Osteoblast (primary cell): ENCODE measurements at regions not wholly inside any gene's neighbourhood (a gene's known extent, or its start where the extent isn't known, plus 50 kb on each side); places are given as distances from the start of the nearest gene placed in this dataset.
"Not testable (repeated sequence)": the region's sequence is repeated elsewhere in the genome, so short reads cannot be mapped to it uniquely, and the experiment has no call there.

Source experiments
- DNase-seq: peaks from one replicate; pipeline ENCODE4 v3.0.0; 2011; ENCODE audit warnings: low spot score, mixed read lengths; ENCODE audit not compliant: insufficient read length; ENCODE audit errors: missing footprints
- H2AFZ ChIP-seq: 2 replicates; pipeline ENCODE4 v1.6.0; 2011; ENCODE audit warnings: mild to moderate bottlenecking, low read length
- H3K27ac ChIP-seq: 2 replicates; pipeline ENCODE4 v1.5.1; 2011; ENCODE audit warnings: mild to moderate bottlenecking, low read depth, low read length, moderate library complexity
- H3K27me3 ChIP-seq: 2 replicates; pipeline ENCODE4 v1.6.0; 2012; ENCODE audit warnings: mild to moderate bottlenecking, control low read depth, inconsistent platforms, low read length, moderate library complexity; ENCODE audit not compliant: insufficient read depth
- H3K36me3 ChIP-seq: 2 replicates; pipeline ENCODE4 v1.5.1; 2011; ENCODE audit warnings: mild to moderate bottlenecking, low read length, control low read depth, moderate library complexity; ENCODE audit not compliant: insufficient read depth
- H3K4me1 ChIP-seq: 2 replicates; pipeline ENCODE4 v1.5.1; 2011; ENCODE audit warnings: mild to moderate bottlenecking, low read length, control low read depth, moderate library complexity; ENCODE audit not compliant: insufficient read depth
- H3K4me2 ChIP-seq: 2 replicates; pipeline ENCODE4 v1.6.0; 2011; ENCODE audit warnings: mild to moderate bottlenecking, low read length; ENCODE audit not compliant: insufficient read depth
- H3K4me3 ChIP-seq: fragments of 200-600 bp; sonication (generic); 3 replicates; pipeline ENCODE4 v1.5.1; 2012; ENCODE audit warnings: mild to moderate bottlenecking, low read length, inconsistent platforms; ENCODE audit not compliant: insufficient read depth
- H3K79me2 ChIP-seq: 2 replicates; pipeline ENCODE4 v1.6.0; 2012; ENCODE audit warnings: mild to moderate bottlenecking, low read length, control low read depth, inconsistent platforms; ENCODE audit not compliant: insufficient read depth
- H3K9me3 ChIP-seq: 2 replicates; pipeline ENCODE4 v1.5.1; 2011; ENCODE audit warnings: low read depth, low read length, control low read depth
- H4K20me1 ChIP-seq: 2 replicates; pipeline ENCODE4 v1.6.0; 2012; ENCODE audit warnings: mild to moderate bottlenecking, low read length, control low read depth; ENCODE audit not compliant: insufficient read depth
- CTCF ChIP-seq: IDR thresholded peaks from 2 replicates; pipeline ENCODE4 v1.5.1; 2011; ENCODE audit warnings: mild to moderate bottlenecking, low read depth, low read length, moderate library complexity; ENCODE audit errors: extremely low read depth

- Histone ChIP-seq H3K36me3 (no peaks in the 10 kb centered on the region), H4K20me1 (no peaks in the 10 kb centered on the region), H2AFZ (no peak overlapping the region), H3K27me3 (no peaks in the 10 kb centered on the region), H3K27ac (no peak overlapping the region), H3K4me1 (no peaks in the 10 kb centered on the region), H3K4me3 (no peak overlapping the region), H3K79me2 (no peaks in the 10 kb centered on the region), H3K4me2 (no peak overlapping the region), H3K9me3 (no peaks in the 10 kb centered on the region)
- TF ChIP-seq CTCF = no peak
- no peak for DNase-seq
Observed at GRCh38 chr7:20543500-20543899, 72.0 kb upstream of the ABCB5 start.

- Histone ChIP-seq H3K9me3 (no peaks in the 10 kb centered on the region), H3K27me3 (no peaks in the 10 kb centered on the region), H4K20me1 (no peaks in the 10 kb centered on the region), H3K27ac (no peak overlapping the region), H3K4me3 (no peak overlapping the region), H3K4me2 (no peak overlapping the region), H3K4me1 (no peaks in the 10 kb centered on the region), H3K36me3 (no peaks in the 10 kb centered on the region), H3K79me2 (no peaks in the 10 kb centered on the region), H2AFZ (no peak overlapping the region)
- TF ChIP-seq CTCF = no peak
- peak; percentile 3 for DNase-seq
Observed at GRCh38 chr7:20545016-20545415, 70.5 kb upstream of the ABCB5 start.

GRCh38 chr7:20546958-20547357, 68.5 kb upstream of the ABCB5 start:
- H3K9me3 ChIP-seq, H3K36me3 ChIP-seq, H3K79me2 ChIP-seq, H4K20me1 ChIP-seq, H2AFZ ChIP-seq, H3K27me3 ChIP-seq, H3K4me1 ChIP-seq, H3K27ac ChIP-seq, H3K4me3 ChIP-seq, H3K4me2 ChIP-seq, DNase-seq: not testable (repeated sequence)

GRCh38 chr7:20554072-20554471, 61.4 kb upstream of the ABCB5 start:
- no peaks in the 10 kb centered on the region for H3K9me3 ChIP-seq

More at GRCh38 chr7:20554072-20554471, 61.4 kb upstream of the ABCB5 start:
- Histone ChIP-seq H3K4me2 (no peak overlapping the region), H2AFZ (no peak overlapping the region), H3K36me3 (no peaks in the 10 kb centered on the region), H3K4me3 (no peak overlapping the region), H4K20me1 (no peaks in the 10 kb centered on the region), H3K27ac (no peak overlapping the region), H3K27me3 (no peaks in the 10 kb centered on the region), H3K79me2 (no peaks in the 10 kb centered on the region), H3K4me1 (no peaks in the 10 kb centered on the region)
- no peak for DNase-seq
- no peak for TF ChIP-seq CTCF
